Neural crest cell (in vitro differentiated cells): ENCODE measurements at regions not wholly inside any gene's neighbourhood (a gene's known extent, or its start where the extent isn't known, plus 50 kb on each side); places are given as distances from the start of the nearest gene placed in this dataset.

Source experiments
- DNase-seq: peaks from one replicate; pipeline ENCODE4 v3.0.0; 2021; ENCODE audit warnings: low read depth, mixed read lengths, low spot score
- H3K27ac Mint-ChIP-seq: one replicate; pipeline ENCODE4 v1.8.0; 2021; ENCODE audit warnings: mild to moderate bottlenecking, mixed read lengths; ENCODE audit not compliant: unreplicated experiment
- H3K27me3 Mint-ChIP-seq: 2 replicates; pipeline ENCODE4 v1.8.0; 2021; ENCODE audit warnings: low read depth, mild to moderate bottlenecking, mixed read lengths
- H3K36me3 Mint-ChIP-seq: 2 replicates; pipeline ENCODE4 v1.8.0; 2021; ENCODE audit warnings: low read depth, mild to moderate bottlenecking, mixed read lengths
- H3K4me1 Mint-ChIP-seq: 2 replicates; pipeline ENCODE4 v1.8.0; 2021; ENCODE audit warnings: mixed read lengths
- H3K4me3 Mint-ChIP-seq: one replicate; pipeline ENCODE4 v1.8.0; 2021; ENCODE audit warnings: mild to moderate bottlenecking, mixed read lengths
- H3K9me3 Mint-ChIP-seq: 2 replicates; pipeline ENCODE4 v1.8.0; 2021; ENCODE audit warnings: mixed read lengths
- TF ChIP-seq, protein P1 (sequence below): fragments of 200-600 bp; sonication (generic); conservative IDR thresholded peaks from 2 replicates; pipeline ENCODE4 v1.5.0; 2021; ENCODE audit warnings: antibody characterized with exemption, mild to moderate bottlenecking

DNA sequence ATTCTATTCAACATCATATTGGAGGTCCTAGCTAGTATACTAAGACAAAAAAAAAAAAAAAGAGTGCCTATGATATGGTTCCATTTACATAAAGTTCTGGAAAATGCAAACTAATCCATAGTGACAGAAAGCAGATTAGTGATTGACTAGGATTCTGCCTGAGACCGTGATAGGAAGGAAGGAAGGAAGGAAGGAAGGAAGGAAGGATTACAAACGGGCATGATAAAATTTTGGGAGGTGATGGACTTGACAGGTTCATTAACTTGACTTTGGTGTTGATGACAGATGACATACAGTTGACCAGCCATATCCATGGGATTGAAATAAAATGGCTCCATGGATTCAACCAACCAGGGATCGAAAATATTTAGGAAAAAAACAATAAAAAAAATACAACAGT is 79.1 kb upstream of the MAN2A1 start:
- no peaks in the 10 kb centered on the region for H3K9me3 Mint-ChIP-seq
- no peaks in the 10 kb centered on the region for H3K36me3 Mint-ChIP-seq
- H3K4me1 Mint-ChIP-seq = peaks cover 13% of the 10 kb centered on the region
- no peak for DNase-seq
- no peak overlapping the region for H3K27ac Mint-ChIP-seq
- no peaks in the 10 kb centered on the region for H3K27me3 Mint-ChIP-seq
- TF ChIP-seq, protein P1, sequence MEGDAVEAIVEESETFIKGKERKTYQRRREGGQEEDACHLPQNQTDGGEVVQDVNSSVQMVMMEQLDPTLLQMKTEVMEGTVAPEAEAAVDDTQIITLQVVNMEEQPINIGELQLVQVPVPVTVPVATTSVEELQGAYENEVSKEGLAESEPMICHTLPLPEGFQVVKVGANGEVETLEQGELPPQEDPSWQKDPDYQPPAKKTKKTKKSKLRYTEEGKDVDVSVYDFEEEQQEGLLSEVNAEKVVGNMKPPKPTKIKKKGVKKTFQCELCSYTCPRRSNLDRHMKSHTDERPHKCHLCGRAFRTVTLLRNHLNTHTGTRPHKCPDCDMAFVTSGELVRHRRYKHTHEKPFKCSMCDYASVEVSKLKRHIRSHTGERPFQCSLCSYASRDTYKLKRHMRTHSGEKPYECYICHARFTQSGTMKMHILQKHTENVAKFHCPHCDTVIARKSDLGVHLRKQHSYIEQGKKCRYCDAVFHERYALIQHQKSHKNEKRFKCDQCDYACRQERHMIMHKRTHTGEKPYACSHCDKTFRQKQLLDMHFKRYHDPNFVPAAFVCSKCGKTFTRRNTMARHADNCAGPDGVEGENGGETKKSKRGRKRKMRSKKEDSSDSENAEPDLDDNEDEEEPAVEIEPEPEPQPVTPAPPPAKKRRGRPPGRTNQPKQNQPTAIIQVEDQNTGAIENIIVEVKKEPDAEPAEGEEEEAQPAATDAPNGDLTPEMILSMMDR = no peak
- H3K4me3 Mint-ChIP-seq = no peak overlapping the region

DNA sequence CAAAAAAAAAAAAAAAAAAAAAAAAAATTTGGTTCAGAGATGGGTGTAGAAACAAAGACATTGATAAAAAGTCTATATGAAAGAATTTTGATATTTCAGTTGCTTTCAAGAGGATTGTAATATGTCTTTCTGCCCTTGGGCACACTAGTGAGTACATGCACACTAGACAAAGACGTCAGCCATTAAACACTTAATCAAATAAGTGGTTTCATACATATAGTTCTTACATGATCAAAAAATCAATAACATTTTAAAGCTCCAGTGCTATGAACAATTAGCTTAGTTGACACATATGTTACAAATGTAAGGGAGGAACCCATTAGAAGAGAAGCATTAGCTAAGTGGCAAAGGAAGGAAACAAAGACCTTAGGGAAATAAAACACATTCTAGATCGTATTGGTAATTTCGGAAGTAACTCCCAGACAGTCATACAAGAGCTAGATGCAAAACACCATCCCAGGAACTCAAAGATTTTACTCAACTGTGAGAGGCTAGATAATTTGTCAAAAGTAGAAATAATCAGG is 84.5 kb upstream of the MAN2A1 start:
- Mint-ChIP-seq H3K4me1 (no peaks in the 10 kb centered on the region), H3K27me3 (no peaks in the 10 kb centered on the region), H3K4me3 (no peak overlapping the region), H3K9me3 (no peaks in the 10 kb centered on the region), H3K27ac (no peak overlapping the region), H3K36me3 (no peaks in the 10 kb centered on the region)
- DNase-seq = no peak
- TF ChIP-seq, protein P1 = no peak

DNA sequence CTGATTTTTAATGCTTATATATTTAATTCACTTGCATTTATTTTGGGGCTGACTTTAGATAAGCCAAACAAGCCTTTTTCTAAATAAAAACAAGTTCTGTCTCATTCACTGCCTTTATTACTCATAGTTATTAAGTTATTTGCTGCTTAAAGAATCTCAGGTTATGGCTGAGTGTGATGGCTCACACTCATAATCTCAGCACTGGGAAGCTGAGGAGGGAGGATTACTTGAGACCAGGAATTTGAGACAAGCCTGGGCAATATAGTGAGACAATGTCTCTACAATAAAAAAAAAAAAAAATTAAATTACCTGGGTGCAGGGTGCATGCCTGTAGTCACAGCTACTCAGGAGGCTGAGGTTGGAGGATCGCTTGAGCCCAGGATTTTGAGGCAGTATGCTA is 85.0 kb upstream of the MAN2A1 start:
- Mint-ChIP-seq H3K27ac (no peak overlapping the region), H3K4me3 (no peak overlapping the region), H3K9me3 (no peaks in the 10 kb centered on the region), H3K36me3 (no peaks in the 10 kb centered on the region), H3K4me1 (no peaks in the 10 kb centered on the region), H3K27me3 (no peaks in the 10 kb centered on the region)
- TF ChIP-seq, protein P1 = no peak
- no peak for DNase-seq

DNA sequence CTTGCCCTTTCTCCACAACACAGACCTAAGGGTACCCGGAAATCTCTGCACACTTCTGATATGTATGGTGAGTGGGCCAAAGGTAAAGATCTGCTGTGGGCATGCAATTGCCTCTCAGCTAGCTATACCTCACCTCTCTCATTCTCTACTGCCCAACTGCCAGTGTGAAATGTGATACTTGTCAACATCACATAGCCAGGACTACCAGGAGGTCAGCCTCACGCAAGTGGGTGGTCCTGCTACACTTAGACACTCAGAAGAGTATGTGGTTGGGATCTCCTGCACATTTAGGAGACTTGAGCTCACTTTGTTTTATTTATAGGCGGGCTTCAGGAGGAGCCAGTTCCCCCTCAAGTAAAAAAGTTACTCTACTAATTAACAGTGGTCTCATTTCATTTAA is 88.0 kb upstream of the MAN2A1 start:
- H3K27ac Mint-ChIP-seq = no peak overlapping the region
- TF ChIP-seq, protein P1 = no peak
- H3K4me1 Mint-ChIP-seq = no peaks in the 10 kb centered on the region
- H3K4me3 Mint-ChIP-seq = no peak overlapping the region
- no peaks in the 10 kb centered on the region for H3K36me3 Mint-ChIP-seq
- H3K27me3 Mint-ChIP-seq = no peaks in the 10 kb centered on the region
- no peaks in the 10 kb centered on the region for H3K9me3 Mint-ChIP-seq
- no peak for DNase-seq

DNA sequence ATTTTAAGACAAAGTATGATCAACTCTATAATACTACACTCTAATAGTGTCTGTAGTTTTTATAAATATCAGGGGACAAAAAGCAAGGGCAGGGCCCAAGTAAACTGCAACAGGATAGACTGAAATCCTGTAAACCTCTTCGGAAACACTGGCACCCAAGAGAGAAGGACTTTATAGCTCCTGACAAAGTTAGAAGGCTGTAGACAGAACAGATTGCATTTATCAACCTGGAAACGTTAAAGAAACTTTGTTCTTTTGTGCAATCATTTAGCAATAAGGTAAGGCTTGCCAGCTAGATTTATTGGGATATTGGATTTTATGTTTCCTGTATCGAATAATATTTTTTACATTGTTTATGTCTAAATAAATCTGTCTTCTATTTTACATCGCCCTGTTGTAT is 91.8 kb upstream of the MAN2A1 start:
- TF ChIP-seq, protein P1 = no peak
- no peaks in the 10 kb centered on the region for H3K36me3 Mint-ChIP-seq
- no peaks in the 10 kb centered on the region for H3K9me3 Mint-ChIP-seq
- H3K27ac Mint-ChIP-seq = no peak overlapping the region
- H3K4me3 Mint-ChIP-seq = no peak overlapping the region
- no peaks in the 10 kb centered on the region for H3K4me1 Mint-ChIP-seq
- H3K27me3 Mint-ChIP-seq = no peaks in the 10 kb centered on the region
- DNase-seq = no peak

DNA sequence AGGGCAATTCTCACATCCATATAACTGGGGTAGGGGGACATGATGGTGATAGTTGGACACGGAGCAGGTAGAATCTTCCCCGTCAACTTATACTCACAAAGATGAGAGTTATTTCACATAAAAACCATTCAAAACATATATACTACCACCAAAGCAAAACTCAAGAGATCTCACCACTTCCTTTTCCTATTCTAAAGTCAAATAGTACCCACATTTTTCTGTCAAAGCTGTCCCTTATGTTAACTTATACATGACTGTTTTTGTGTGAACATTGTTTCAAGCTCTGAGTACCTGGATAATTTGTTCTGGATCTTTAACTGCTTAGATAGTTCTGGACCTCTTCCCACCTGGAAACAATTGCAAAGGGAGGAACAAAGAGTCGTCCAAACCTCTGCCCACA is 95.5 kb upstream of the MAN2A1 start:
- Mint-ChIP-seq H3K4me3 (no peak overlapping the region), H3K9me3 (no peaks in the 10 kb centered on the region), H3K36me3 (no peaks in the 10 kb centered on the region), H3K27me3 (no peaks in the 10 kb centered on the region), H3K27ac (no peak overlapping the region), H3K4me1 (no peaks in the 10 kb centered on the region)
- no peak for DNase-seq
- TF ChIP-seq, protein P1 = no peak
